ENCODE measurements at regions not wholly inside any gene's neighbourhood (a gene's known extent, or its start where the extent isn't known, plus 50 kb on each side); places are given as distances from the start of the nearest gene placed in this dataset.

- no peaks in the 10 kb centered on the region for H3K9me3 ChIP-seq
- no peak overlapping the region for H3K4me3 ChIP-seq
- TF ChIP-seq, protein P1, sequence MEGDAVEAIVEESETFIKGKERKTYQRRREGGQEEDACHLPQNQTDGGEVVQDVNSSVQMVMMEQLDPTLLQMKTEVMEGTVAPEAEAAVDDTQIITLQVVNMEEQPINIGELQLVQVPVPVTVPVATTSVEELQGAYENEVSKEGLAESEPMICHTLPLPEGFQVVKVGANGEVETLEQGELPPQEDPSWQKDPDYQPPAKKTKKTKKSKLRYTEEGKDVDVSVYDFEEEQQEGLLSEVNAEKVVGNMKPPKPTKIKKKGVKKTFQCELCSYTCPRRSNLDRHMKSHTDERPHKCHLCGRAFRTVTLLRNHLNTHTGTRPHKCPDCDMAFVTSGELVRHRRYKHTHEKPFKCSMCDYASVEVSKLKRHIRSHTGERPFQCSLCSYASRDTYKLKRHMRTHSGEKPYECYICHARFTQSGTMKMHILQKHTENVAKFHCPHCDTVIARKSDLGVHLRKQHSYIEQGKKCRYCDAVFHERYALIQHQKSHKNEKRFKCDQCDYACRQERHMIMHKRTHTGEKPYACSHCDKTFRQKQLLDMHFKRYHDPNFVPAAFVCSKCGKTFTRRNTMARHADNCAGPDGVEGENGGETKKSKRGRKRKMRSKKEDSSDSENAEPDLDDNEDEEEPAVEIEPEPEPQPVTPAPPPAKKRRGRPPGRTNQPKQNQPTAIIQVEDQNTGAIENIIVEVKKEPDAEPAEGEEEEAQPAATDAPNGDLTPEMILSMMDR (IDR thresholded peaks at IDR 0.05), result no peak
- TF ChIP-seq POLR2A (IDR thresholded peaks at IDR 0.05), result no peak
- H3K4me1 ChIP-seq, result no peaks in the 10 kb centered on the region
- no peaks in the 10 kb centered on the region for H3K27me3 ChIP-seq
- DNase-seq, result no peak
- H3K27ac ChIP-seq, result no peak overlapping the region
- no peaks in the 10 kb centered on the region for H3K36me3 ChIP-seq
Observed at GRCh38 chr2:228503731-228504130, 322.2 kb upstream of the SPHKAP start.

GRCh38 chr2:228493852-228494251, 312.4 kb upstream of the SPHKAP start:
- TF ChIP-seq POLR2A (IDR thresholded peaks at IDR 0.05), result no peak
- TF ChIP-seq, protein P1 (IDR thresholded peaks at IDR 0.05), result no peak
- Histone ChIP-seq H3K36me3 (no peaks in the 10 kb centered on the region), H3K4me3 (no peak overlapping the region), H3K4me1 (no peaks in the 10 kb centered on the region), H3K9me3 (no peaks in the 10 kb centered on the region), H3K27me3 (no peaks in the 10 kb centered on the region), H3K27ac (no peak overlapping the region)
- no peak for DNase-seq

GRCh38 chr2:228479014-228479413, 297.5 kb upstream of the SPHKAP start:
- no peak for TF ChIP-seq POLR2A (IDR thresholded peaks at IDR 0.05)
- TF ChIP-seq, protein P1 (IDR thresholded peaks at IDR 0.05), result no peak
- Histone ChIP-seq H3K9me3 (no peaks in the 10 kb centered on the region), H3K36me3 (no peaks in the 10 kb centered on the region), H3K4me3 (no peak overlapping the region), H3K4me1 (no peaks in the 10 kb centered on the region), H3K27me3 (no peaks in the 10 kb centered on the region), H3K27ac (no peak overlapping the region)
- no peak for DNase-seq

DNA sequence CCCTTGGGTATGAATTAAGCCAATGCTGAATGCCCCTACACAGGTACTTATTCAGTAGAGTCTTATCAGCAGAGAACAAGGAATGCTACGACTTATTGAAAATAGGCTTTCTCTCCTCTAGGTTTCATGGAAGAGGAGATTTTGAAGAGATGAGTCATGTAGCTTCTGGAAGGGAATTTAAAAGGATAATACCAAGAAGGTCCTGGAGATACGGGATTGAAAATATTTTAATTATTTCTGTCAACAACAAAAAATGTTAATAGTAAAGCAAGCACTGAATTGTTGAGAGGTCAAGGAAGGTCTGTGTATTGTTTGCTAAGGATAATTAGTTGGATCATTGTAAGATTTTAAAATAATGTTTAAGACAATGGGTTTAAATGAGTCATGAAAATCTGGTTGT, 293.0 kb upstream of the SPHKAP start:
- TF ChIP-seq, protein P1 (IDR thresholded peaks at IDR 0.05), result no peak
- TF ChIP-seq POLR2A (IDR thresholded peaks at IDR 0.05), result no peak
- Histone ChIP-seq H3K4me3 (no peak overlapping the region), H3K4me1 (no peaks in the 10 kb centered on the region), H3K9me3 (no peaks in the 10 kb centered on the region), H3K36me3 (no peaks in the 10 kb centered on the region), H3K27me3 (no peaks in the 10 kb centered on the region), H3K27ac (no peak overlapping the region)
- no peak for DNase-seq

- no peaks in the 10 kb centered on the region for H3K9me3 ChIP-seq
- DNase-seq, result no peak
Observed at GRCh38 chr2:228469721-228470120, 288.2 kb upstream of the SPHKAP start.

More at GRCh38 chr2:228469721-228470120, 288.2 kb upstream of the SPHKAP start:
- Histone ChIP-seq H3K4me3 (no peak overlapping the region), H3K4me1 (no peaks in the 10 kb centered on the region), H3K36me3 (no peaks in the 10 kb centered on the region), H3K27me3 (no peaks in the 10 kb centered on the region), H3K27ac (no peak overlapping the region)
- TF ChIP-seq, protein P1 (IDR thresholded peaks at IDR 0.05), result no peak
- no peak for TF ChIP-seq POLR2A (IDR thresholded peaks at IDR 0.05)

Data from Peyer's patch (tissue), 4 donors.